Mesothelial cell of epicardium (in vitro differentiated cells): ENCODE measurements at regions not wholly inside any gene's neighbourhood (a gene's known extent, or its start where the extent isn't known, plus 50 kb on each side); places are given as distances from the start of the nearest gene placed in this dataset.

Source experiments
- DNase-seq, 2 experiments: peaks; one replicate each; pipeline ENCODE4 v3.0.0; 2021; ENCODE audit warnings: low spot score in 2 of 2; ENCODE audit not compliant: unreplicated experiment in 2 of 2
- H3K27ac Mint-ChIP-seq: 2 replicates; pipeline ENCODE4 v1.8.0; 2021; ENCODE audit warnings: mixed read lengths
- H3K27me3 Mint-ChIP-seq: 2 replicates; pipeline ENCODE4 v1.8.0; 2021; ENCODE audit warnings: low read depth, mixed read lengths
- H3K36me3 Mint-ChIP-seq: 2 replicates; pipeline ENCODE4 v1.8.0; 2021; ENCODE audit warnings: mixed read lengths
- H3K4me1 Mint-ChIP-seq: 2 replicates; pipeline ENCODE4 v1.8.0; 2021; ENCODE audit warnings: mixed read lengths
- H3K4me3 Mint-ChIP-seq: 2 replicates; pipeline ENCODE4 v1.8.0; 2021; ENCODE audit warnings: mild to moderate bottlenecking, moderate library complexity, mixed read lengths
- H3K9me3 Mint-ChIP-seq: 2 replicates; pipeline ENCODE4 v1.8.0; 2021; ENCODE audit warnings: mixed read lengths
- CTCF ChIP-seq: fragments of 200-600 bp; sonication (generic); IDR thresholded peaks from one replicate; pipeline ENCODE4 v1.5.0; 2021; ENCODE audit warnings: antibody characterized with exemption; ENCODE audit not compliant: unreplicated experiment

DNA sequence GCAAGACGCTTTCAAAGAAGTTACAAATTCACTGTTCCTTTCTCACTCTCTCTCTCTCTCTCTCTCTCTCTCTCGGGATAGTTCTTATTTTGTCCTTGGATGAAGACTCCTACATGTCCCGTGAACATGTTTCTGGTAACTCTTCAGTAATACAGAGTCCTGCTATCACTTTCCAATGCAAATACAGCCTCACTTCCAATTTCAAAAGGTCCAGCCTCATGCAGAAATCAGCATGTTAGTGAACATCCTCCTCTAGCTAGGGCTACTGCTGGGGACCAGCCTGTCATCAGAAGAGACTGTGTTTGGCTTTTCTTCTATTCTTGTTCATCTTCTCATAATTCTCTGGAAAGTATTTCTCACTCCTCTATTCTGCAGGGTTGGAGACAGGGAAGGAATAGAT lies 1306.7 kb upstream of the CELF4 start:
- Mint-ChIP-seq H3K4me1 (no peaks in the 10 kb centered on the region), H3K4me3 (no peak overlapping the region), H3K9me3 (no peaks in the 10 kb centered on the region), H3K27me3 (no peaks in the 10 kb centered on the region), H3K36me3 (no peaks in the 10 kb centered on the region), H3K27ac (no peak overlapping the region)
- DNase-seq: no peak
- TF ChIP-seq CTCF: no peak

- no peaks in the 10 kb centered on the region for H3K9me3 Mint-ChIP-seq
- H3K36me3 Mint-ChIP-seq: no peaks in the 10 kb centered on the region
- DNase-seq: no peak
- H3K4me3 Mint-ChIP-seq: no peak overlapping the region
- no peak overlapping the region for H3K27ac Mint-ChIP-seq
- no peak for TF ChIP-seq CTCF
- no peaks in the 10 kb centered on the region for H3K4me1 Mint-ChIP-seq
- H3K27me3 Mint-ChIP-seq: no peaks in the 10 kb centered on the region
Measured at GRCh38 chr18:38868757-38869156, 1303.2 kb upstream of the CELF4 start.

- Mint-ChIP-seq H3K36me3 (no peaks in the 10 kb centered on the region), H3K27me3 (no peaks in the 10 kb centered on the region), H3K9me3 (no peaks in the 10 kb centered on the region), H3K4me1 (no peaks in the 10 kb centered on the region), H3K4me3 (no peak overlapping the region), H3K27ac (no peak overlapping the region)
- DNase-seq: no peak
- no peak for TF ChIP-seq CTCF
Measured at GRCh38 chr18:38867680-38868079, 1302.1 kb upstream of the CELF4 start.

GRCh38 chr18:38851526-38851925 lies 1285.9 kb upstream of the CELF4 start:
- Mint-ChIP-seq H3K4me1 (no peaks in the 10 kb centered on the region), H3K36me3 (no peaks in the 10 kb centered on the region), H3K27ac (no peak overlapping the region), H3K9me3 (peaks cover 6% of the 10 kb centered on the region), H3K27me3 (no peaks in the 10 kb centered on the region), H3K4me3 (no peak overlapping the region)
- TF ChIP-seq CTCF: no peak
- no peak for DNase-seq

DNA sequence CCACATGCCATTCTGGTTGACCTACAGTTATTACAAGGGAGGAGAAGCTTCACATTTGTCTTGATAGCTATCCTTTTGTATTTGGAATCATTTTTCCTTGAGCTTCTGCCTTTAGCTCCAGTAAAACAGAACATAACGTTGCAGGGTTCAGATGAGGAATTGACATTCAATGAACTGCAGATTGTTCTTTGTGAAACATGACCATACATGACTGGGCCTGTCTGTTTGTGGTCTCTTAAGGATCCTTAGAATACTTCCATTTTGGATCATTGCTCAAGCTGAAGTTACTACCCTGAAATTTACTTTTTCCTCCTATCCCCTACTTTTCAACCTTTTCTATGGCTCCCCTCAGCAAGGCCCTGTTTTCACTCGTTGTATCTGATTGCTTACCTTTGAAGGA lies 1281.7 kb upstream of the CELF4 start:
- Mint-ChIP-seq H3K9me3 (no peaks in the 10 kb centered on the region), H3K36me3 (no peaks in the 10 kb centered on the region), H3K4me3 (no peak overlapping the region), H3K4me1 (peaks cover 9% of the 10 kb centered on the region), H3K27ac (no peak overlapping the region), H3K27me3 (no peaks in the 10 kb centered on the region)
- no peak for TF ChIP-seq CTCF
- no peak for DNase-seq

GRCh38 chr18:38843291-38843690 lies 1277.7 kb upstream of the CELF4 start:
- no peak for TF ChIP-seq CTCF
- Mint-ChIP-seq H3K36me3 (no peaks in the 10 kb centered on the region), H3K9me3 (no peaks in the 10 kb centered on the region), H3K4me1 (peaks cover 9% of the 10 kb centered on the region), H3K27me3 (no peaks in the 10 kb centered on the region), H3K27ac (no peak overlapping the region), H3K4me3 (no peak overlapping the region)
- no peak for DNase-seq
